Activated T-cell treated with anti-CD3 and anti-CD28 coated beads, Interleukin-2, amount 50 U/mL, for 24 hours (primary cell): ENCODE measurements at regions not wholly inside any gene's neighbourhood (a gene's known extent, or its start where the extent isn't known, plus 50 kb on each side); places are given as distances from the start of the nearest gene placed in this dataset.
"Not testable (repeated sequence)": the region's sequence is repeated elsewhere in the genome, so short reads cannot be mapped to it uniquely, and the experiment has no call there.

Experiments used
- DNase-seq: peaks from one replicate; pipeline ENCODE4 v3.0.0-alpha.2; 2020
- H3K27ac Mint-ChIP-seq: 2 replicates; pipeline ENCODE4 v1.8.0; 2020; ENCODE audit warnings: mild to moderate bottlenecking, mixed read lengths
- H3K27me3 Mint-ChIP-seq: 2 replicates; pipeline ENCODE4 v1.8.0; 2020; ENCODE audit warnings: mixed read lengths
- H3K36me3 Mint-ChIP-seq: 2 replicates; pipeline ENCODE4 v1.8.0; 2020; ENCODE audit warnings: low read depth, mixed read lengths
- H3K4me1 Mint-ChIP-seq: 2 replicates; pipeline ENCODE4 v1.8.0; 2020; ENCODE audit warnings: low read depth, mixed read lengths
- H3K4me3 Mint-ChIP-seq: 2 replicates; pipeline ENCODE4 v1.8.0; 2020; ENCODE audit warnings: mild to moderate bottlenecking, moderate library complexity, mixed read lengths
- H3K9me3 Mint-ChIP-seq: 2 replicates; pipeline ENCODE4 v1.8.0; 2020; ENCODE audit warnings: mixed read lengths

DNA sequence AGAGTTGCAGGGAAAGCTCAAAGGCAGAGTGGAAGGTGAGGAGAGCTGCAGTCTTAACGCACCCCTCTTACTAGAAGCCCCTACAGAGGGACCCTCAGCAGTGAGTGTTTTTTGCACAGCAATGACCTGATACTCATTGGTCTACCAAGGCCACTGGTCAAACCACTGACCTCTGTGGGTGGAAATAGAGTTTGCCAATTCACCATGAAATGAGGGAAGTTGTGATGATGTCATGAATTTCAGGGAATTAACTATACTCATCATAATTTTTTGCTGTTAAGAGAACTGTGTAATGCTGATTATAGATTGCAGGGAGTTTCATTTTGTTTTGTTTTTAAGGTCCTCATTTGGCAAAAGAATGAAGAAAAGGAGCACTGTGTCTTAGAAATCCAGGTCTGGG is 101.7 kb upstream of the SMAD3 start:
- Mint-ChIP-seq H3K4me1 (no peaks in the 10 kb centered on the region), H3K27me3 (no peaks in the 10 kb centered on the region), H3K27ac (no peak overlapping the region), H3K36me3 (no peaks in the 10 kb centered on the region), H3K9me3 (no peaks in the 10 kb centered on the region), H3K4me3 (no peak overlapping the region)
- no peak for DNase-seq

DNA sequence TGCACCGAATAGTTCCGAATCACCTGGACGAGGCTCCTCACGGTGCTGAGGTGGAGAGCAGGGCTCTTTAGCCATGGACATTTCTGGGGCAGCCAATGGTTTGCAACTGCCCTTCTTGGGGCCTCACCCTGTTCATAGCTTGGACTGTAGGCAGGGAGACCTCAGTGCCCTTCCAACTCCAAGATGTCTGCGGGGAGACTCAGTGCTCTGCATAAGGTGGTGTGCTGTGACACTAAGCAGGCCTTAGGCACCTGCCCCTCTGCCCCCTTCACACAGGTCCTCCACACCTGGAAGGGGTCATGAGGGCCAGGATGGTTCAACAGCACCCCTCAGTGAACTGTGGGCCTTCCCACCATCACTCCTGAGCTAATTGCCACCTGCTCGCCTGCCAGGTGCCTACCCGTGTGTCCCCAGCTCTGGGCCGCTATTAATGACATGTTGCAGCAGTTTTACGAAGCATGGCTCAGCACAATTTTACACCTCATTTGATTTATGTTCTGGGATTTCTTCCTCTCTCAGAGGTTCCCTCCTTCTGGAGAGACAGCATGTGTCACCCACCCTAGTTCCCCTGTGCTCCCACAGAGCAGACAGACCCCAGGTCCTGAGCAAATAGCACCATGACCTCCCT is 101.2 kb upstream of the SMAD3 start:
- Mint-ChIP-seq H3K27ac (no peak overlapping the region), H3K4me1 (no peaks in the 10 kb centered on the region), H3K4me3 (no peak overlapping the region), H3K9me3 (no peaks in the 10 kb centered on the region), H3K27me3 (no peaks in the 10 kb centered on the region), H3K36me3 (no peaks in the 10 kb centered on the region)
- DNase-seq = no peak

DNA sequence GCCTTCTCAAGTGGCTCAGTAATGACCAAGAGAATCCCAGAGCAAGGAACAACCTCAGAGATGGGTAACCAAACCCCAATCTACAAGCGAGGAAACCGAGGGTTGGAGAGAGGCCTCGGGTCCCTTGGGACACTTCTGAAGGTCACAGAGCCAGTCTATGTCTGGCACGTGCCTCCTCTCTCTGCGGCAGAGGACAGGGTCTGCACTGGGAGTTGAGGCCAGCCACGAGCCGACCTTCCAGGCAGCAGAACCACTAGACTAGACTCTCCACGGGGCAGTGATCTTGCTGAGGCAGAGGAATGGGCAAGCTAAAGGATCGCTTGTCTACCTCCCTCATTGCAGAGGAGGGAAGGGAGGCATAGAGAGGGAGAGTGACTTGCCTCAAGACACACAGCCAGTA is 100.6 kb upstream of the SMAD3 start:
- Mint-ChIP-seq H3K4me1 (no peaks in the 10 kb centered on the region), H3K36me3 (no peaks in the 10 kb centered on the region), H3K9me3 (no peaks in the 10 kb centered on the region), H3K27me3 (no peaks in the 10 kb centered on the region), H3K27ac (no peak overlapping the region), H3K4me3 (no peak overlapping the region)
- no peak for DNase-seq

DNA sequence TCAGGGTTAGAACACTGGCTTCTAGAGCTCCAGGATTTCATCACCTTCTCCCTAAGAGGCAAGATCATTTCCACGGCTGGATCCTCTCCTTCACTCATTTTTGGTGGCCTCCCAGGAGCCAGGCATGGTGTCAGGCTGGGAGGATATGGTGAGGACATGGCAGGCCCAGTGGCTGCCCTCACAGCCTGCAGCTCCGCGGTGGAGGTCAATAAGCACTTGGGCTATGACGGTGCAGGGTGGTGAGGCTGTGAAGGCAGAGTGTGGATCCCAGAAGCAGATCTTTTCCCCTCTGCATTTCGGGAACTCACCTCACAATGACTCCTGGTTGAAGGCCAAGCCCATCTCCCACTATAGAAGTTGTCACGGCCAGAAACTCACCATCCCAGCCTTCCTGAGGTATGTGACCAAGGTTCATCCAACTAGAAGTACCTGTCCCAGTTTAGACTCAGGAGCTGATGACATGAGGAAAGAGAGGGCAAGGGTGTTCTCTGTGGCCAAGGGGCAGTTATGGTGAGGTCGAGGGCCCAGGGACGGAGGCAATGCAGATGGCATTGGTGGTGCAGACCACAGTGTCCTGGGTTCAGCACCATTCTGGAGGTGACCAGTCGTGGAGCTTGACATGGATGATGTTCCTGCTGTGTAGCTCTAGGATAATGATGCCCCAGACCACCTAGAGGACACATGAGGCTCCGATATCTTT is 100.1 kb upstream of the SMAD3 start:
- H3K27ac Mint-ChIP-seq = no peak overlapping the region

DNA sequence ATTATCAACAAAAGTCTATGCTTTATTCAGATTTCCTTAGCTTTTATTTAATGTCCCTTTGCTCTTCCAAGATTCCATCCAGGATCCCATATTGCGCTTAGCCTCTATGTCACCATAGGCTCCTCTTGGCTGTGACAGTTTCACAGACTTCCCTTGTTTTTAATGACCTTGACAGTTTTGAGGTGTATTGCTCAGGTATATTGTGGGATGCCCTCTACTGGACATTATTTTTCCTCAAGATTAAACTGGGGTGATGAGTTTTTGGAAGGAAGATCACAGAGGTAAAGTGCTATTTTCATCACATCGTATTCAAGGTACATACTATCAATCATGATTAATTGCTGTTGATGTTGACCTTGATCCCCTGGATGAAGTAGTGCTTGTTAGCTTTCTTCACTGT is 99.1 kb upstream of the SMAD3 start:
- no peaks in the 10 kb centered on the region for H3K4me1 Mint-ChIP-seq
- H3K27me3 Mint-ChIP-seq = no peaks in the 10 kb centered on the region
- no peak overlapping the region for H3K4me3 Mint-ChIP-seq
- no peaks in the 10 kb centered on the region for H3K36me3 Mint-ChIP-seq
- no peak overlapping the region for H3K27ac Mint-ChIP-seq
- no peaks in the 10 kb centered on the region for H3K9me3 Mint-ChIP-seq
- no peak for DNase-seq

More for the DNA sequence above, 100.1 kb upstream of the SMAD3 start:
- H3K4me3 Mint-ChIP-seq = no peak overlapping the region
- no peaks in the 10 kb centered on the region for H3K27me3 Mint-ChIP-seq
- no peaks in the 10 kb centered on the region for H3K36me3 Mint-ChIP-seq
- H3K9me3 Mint-ChIP-seq = no peaks in the 10 kb centered on the region
- no peaks in the 10 kb centered on the region for H3K4me1 Mint-ChIP-seq
- DNase-seq = no peak

DNA sequence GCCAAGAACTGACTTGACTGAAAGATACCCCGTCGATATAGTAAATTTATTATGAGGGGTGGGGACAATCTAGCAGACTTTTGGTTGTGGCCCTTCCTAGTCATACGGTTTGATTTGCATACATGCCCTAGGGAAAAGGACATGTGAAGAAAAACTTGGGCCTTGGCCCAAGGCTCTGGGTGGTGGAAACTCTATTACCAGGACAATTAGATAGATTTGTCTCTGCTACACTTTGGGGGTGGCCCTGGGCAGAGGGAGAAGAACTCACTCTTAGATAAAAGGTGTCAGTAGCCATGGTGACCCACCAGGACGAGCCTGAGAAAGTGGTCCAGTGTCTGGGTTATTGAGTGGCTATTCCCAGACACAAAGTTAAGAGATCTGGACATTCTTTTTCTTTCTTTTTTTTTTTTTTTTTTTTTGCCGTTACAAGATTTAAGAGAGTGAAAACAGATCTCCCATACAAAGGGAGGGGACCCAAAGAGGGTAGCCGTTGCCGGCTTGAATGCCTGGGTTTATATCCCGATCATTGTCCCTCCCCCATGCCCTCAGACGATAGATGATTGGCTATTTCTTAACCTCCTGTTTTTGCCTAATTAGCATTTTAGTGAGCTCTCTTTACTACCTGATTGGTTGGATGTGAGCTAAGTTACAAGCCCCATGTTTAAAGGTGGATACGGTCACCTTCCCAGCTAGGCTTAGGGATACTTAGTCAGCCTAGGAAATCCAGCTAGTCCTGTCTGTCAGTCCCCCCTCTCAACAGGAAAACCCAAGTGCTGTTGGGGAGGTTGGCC is 96.4 kb upstream of the SMAD3 start:
- Mint-ChIP-seq H3K9me3 (no peaks in the 10 kb centered on the region), H3K4me3 (no peak overlapping the region), H3K27me3 (no peaks in the 10 kb centered on the region), H3K36me3 (no peaks in the 10 kb centered on the region), H3K27ac (no peak overlapping the region), H3K4me1 (no peaks in the 10 kb centered on the region)
- DNase-seq = no peak

DNA sequence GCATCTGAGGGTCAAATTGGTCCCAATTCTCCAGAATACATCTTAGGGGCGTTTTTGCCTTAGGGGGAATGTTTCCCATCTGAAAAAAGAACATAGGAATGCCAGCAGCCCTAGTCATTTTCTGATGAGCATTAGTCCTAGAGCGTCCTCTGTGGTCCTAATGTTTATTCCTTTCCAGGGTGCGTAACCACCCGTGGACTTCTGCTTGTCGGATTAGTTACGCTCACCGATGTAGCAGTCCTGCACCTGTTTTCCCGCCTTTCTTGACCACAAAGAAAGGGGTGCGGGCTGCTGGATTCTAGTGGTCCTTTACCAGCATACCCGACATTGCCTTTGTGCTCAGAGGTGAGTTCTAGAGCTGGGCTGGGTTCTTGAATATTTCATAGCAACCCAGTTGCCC is 91.3 kb upstream of the SMAD3 start:
- H3K27ac Mint-ChIP-seq, H3K4me3 Mint-ChIP-seq, DNase-seq, H3K9me3 Mint-ChIP-seq, H3K27me3 Mint-ChIP-seq, H3K36me3 Mint-ChIP-seq, H3K4me1 Mint-ChIP-seq: not testable (repeated sequence)

DNA sequence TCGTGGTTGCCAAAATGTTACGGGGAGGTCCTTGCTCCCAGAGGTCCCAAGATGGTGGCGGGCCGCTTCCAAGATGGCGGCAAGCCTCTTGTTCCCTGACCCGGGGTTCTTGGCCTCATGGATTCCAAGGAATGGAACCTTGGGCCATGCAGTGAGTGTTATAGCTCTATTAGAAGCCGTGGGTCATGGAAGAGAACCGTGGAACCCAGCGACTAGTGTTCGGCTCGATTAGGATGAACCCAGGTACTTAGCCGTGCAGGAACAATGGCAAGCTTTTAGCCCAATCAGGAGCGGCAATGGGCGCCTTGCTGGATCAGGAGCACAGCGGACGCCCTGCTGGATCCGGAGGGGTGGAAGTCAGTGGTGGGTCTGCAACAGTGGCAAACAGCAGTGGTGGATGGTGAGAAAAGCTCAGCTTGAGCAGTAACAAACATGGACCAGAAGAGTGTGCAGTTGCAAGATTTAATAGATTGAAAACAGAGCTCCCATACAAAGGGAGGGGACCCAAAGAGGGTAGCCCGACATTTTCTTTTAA is 89.2 kb upstream of the SMAD3 start:
- H3K9me3 Mint-ChIP-seq, H3K27me3 Mint-ChIP-seq, H3K4me3 Mint-ChIP-seq, H3K27ac Mint-ChIP-seq, DNase-seq, H3K36me3 Mint-ChIP-seq, H3K4me1 Mint-ChIP-seq: not testable (repeated sequence)

DNA sequence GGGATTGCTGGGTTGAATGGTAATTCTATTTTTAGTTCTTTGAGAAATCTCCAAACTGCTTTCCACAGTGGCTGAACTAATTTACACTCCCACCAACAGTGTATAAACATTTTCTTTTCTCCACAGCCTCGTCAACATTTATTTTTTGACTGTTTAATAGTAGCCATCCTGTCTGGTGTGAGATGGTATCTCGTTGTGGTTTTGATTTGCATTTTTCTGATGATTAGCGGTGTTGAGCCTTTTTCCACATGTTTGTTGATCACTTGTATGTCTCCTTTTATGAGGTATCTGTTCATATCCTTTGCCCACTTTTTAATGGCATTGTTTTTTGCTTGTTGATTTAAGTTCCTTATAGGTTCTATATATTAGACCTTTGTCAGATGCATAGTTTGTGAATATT is 85.1 kb upstream of the SMAD3 start:
- not testable (repeated sequence) for H3K9me3 Mint-ChIP-seq, H3K27ac Mint-ChIP-seq, H3K36me3 Mint-ChIP-seq, H3K4me1 Mint-ChIP-seq, DNase-seq, H3K4me3 Mint-ChIP-seq
- H3K27me3 Mint-ChIP-seq = peaks cover 31% of the 10 kb centered on the region

DNA sequence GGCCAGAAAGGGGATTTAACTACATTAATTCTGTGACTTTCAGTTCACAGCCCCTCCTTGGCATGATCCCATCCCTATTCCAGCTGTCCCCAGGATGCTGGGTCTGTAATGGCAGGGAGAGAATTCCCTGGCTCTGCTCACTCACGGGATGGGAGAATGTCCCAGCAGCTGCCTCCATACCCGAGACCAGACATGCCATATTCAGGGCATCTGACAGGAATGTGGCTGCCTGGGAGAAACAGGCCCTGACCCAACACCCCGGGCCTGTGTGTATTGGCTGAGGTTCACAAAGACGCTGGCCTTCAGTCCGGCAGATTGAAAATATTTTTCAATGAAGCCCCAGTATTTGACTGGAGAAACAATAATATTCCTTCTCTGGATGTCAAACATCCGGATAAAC is 83.6 kb upstream of the SMAD3 start:
- Mint-ChIP-seq H3K27me3 (peaks cover 27% of the 10 kb centered on the region), H3K4me1 (no peaks in the 10 kb centered on the region), H3K9me3 (no peaks in the 10 kb centered on the region), H3K27ac (no peak overlapping the region), H3K4me3 (no peak overlapping the region), H3K36me3 (no peaks in the 10 kb centered on the region)
- no peak for DNase-seq

DNA sequence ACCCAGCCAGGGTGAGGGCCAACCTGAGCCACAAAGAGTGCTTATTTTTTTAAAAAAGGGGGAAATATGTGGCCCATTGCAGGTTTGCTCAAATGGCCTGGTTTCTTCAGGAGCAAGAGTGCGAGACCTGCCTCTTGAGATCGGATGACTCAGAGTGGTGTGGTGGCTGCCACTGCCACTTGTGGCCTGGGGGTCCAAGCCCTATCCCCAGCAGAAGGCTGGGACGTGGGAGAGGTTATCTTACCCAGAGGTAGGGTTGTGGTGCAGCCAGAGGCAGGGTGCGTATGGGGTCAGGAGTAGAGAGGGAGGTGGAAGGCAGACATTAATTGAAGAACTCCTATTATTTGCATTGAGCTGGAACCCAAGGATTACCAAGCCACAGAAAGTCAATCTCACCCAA is 83.2 kb upstream of the SMAD3 start:
- no peak for DNase-seq
- H3K4me1 Mint-ChIP-seq = no peaks in the 10 kb centered on the region

DNA sequence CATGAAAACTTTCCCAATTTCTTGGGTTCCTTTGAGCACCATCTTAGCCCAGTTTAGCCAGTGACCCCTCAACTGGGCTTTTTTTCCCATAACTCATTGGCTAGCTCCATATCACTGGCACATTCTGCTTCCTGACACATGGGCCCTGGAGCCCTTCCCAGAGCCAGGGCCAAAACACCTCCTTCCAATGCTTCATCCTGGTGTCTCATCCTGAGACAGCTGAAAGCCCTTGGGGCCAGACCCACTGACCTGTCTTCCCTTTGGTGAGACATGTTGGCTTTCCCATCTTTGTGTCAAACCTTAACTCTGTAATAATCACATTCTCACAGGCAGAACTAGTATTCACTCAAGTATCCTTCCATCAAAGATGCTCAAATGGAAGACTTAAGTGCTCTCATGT is 82.6 kb upstream of the SMAD3 start:
- H3K4me1 Mint-ChIP-seq = no peaks in the 10 kb centered on the region
- no peak overlapping the region for H3K4me3 Mint-ChIP-seq
- H3K9me3 Mint-ChIP-seq = no peaks in the 10 kb centered on the region
- H3K36me3 Mint-ChIP-seq = no peaks in the 10 kb centered on the region
- DNase-seq = no peak
- H3K27ac Mint-ChIP-seq = no peak overlapping the region
- H3K27me3 Mint-ChIP-seq = peaks cover 27% of the 10 kb centered on the region

More for the DNA sequence above, 83.2 kb upstream of the SMAD3 start:
- Mint-ChIP-seq H3K36me3 (no peaks in the 10 kb centered on the region), H3K27me3 (peaks cover 27% of the 10 kb centered on the region), H3K4me3 (no peak overlapping the region), H3K9me3 (no peaks in the 10 kb centered on the region), H3K27ac (no peak overlapping the region)

DNA sequence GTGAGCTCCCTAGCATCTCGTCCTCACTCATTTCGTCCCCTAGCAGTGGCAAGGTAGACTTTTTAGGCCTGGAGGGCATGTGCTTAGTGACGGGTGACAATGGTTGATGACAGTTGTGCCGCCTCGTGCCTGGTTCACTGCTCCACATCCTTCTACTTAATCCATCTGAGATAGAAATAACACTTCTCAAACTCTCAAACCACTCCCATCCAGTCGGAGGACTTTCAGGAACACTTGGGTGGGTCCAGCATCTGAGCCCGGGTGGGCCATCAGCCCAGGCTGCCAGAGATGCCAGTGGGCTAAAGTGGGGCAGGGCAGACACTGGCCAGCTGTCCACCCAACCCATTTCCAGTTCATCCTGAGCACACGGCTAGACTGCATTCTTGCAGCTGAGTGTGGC is 79.7 kb upstream of the SMAD3 start:
- no peak overlapping the region for H3K4me3 Mint-ChIP-seq
- no peaks in the 10 kb centered on the region for H3K4me1 Mint-ChIP-seq
- peaks cover 27% of the 10 kb centered on the region for H3K27me3 Mint-ChIP-seq
- H3K27ac Mint-ChIP-seq = no peak overlapping the region
- H3K9me3 Mint-ChIP-seq = no peaks in the 10 kb centered on the region
- DNase-seq = no peak
- H3K36me3 Mint-ChIP-seq = no peaks in the 10 kb centered on the region

DNA sequence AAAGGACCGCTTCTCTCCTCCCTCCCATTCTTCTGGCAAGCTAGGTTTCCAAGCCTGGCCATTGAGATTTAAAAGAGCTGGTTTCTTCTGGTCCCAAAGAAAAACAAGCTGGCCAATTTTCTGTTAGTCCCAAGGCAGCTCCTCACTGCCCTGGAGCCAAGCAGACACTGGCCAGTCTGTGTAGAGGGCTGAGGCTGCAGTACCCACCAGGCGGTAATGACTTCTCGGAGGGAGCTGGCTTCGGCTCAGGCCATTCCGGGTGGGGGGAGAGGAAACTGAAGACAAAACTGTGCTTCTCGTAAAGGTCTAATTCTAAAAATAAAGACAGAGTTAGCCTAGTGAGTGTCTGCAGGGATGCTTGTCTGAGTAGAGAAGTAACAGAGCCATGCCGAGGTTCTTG is 78.5 kb upstream of the SMAD3 start:
- Mint-ChIP-seq H3K27me3 (peaks cover 27% of the 10 kb centered on the region), H3K4me3 (no peak overlapping the region), H3K9me3 (no peaks in the 10 kb centered on the region), H3K36me3 (no peaks in the 10 kb centered on the region), H3K4me1 (no peaks in the 10 kb centered on the region), H3K27ac (no peak overlapping the region)
- no peak for DNase-seq

DNA sequence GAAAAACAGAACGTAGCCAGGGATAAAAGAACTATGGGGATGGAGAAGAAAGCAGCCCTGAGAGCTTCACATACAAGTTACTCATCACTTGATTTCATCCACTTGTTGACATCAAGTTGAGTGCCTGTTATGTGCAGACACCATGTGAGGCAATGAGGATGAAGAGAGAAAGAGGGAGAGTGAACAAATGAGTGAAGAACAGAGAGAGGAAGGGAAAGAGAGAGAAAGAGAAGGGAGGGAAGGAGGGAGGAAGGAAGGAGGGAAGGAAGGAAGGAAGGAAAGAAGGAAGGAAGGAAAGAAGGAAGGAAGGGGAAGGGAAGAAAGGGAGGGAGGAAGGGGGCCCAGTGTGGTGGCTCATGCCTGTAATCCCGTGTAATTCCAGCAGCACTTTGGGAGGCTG is 72.3 kb upstream of the SMAD3 start:
- Mint-ChIP-seq H3K4me3 (no peak overlapping the region), H3K27me3 (no peaks in the 10 kb centered on the region), H3K36me3 (no peaks in the 10 kb centered on the region), H3K9me3 (peaks cover under 1% of the 10 kb centered on the region), H3K4me1 (no peaks in the 10 kb centered on the region), H3K27ac (no peak overlapping the region)
- DNase-seq = no peak
